ENCODE measurements at regions not wholly inside any gene's neighbourhood (a gene's known extent, or its start where the extent isn't known, plus 50 kb on each side); places are given as distances from the start of the nearest gene placed in this dataset.

- DNase-seq = no peak
Observed at GRCh38 chr4:167713756-167714155, 378.6 kb upstream of the ANXA10 start.

GRCh38 chr4:167715176-167715575, 377.2 kb upstream of the ANXA10 start:
- DNase-seq = no peak

DNA sequence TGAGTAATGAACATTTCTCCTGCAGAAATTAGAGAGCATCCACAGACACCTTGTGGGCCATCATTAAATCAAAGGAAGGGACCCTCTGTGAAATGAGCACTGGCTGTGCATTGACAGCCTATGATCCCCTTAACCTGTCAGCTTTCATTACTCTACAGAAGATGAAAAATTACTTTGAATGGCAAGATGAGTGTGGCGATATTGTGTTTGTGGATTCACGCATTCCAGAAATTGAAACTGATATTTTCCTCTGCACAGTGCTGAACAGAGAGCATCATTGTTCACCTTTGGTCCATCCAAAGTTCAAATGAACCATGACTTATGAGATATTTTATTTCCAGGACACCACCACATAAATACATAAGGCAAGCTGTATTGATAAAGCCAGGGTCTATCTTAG, 374.8 kb upstream of the ANXA10 start:
- no peak for DNase-seq

- no peak for DNase-seq
Observed at GRCh38 chr4:167721617-167722486, 370.5 kb upstream of the ANXA10 start.

DNA sequence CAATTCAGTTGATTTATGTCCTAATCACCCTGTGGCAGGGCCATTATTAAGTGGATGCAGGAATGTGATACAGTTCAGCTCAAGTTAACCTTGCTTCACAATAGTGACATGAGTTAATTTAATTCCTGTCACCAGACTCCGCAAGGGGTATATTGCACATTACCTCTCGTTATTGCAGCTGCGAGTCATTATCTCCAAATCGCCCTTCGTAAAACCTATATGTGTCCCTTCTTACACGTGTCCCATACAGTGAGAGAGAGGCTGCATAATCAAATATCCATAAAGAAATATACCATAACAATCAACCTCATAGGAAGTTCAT, 369.9 kb upstream of the ANXA10 start:
- DNase-seq = peak in 1 of 3 experiments; percentile 46

GRCh38 chr4:167724941-167725340, 367.4 kb upstream of the ANXA10 start:
- no peak for DNase-seq

GRCh38 chr4:167730769-167731168, 361.6 kb upstream of the ANXA10 start:
- DNase-seq = no peak

GRCh38 chr4:167745024-167745687, 347.2 kb upstream of the ANXA10 start:
- no peak for DNase-seq

GRCh38 chr4:167767281-167767680, 325.1 kb upstream of the ANXA10 start:
- DNase-seq = no peak

- DNase-seq = no peak
Observed at GRCh38 chr4:167774646-167775045, 317.7 kb upstream of the ANXA10 start.

GRCh38 chr4:167775375-167775774, 317.0 kb upstream of the ANXA10 start:
- DNase-seq = no peak

DNA sequence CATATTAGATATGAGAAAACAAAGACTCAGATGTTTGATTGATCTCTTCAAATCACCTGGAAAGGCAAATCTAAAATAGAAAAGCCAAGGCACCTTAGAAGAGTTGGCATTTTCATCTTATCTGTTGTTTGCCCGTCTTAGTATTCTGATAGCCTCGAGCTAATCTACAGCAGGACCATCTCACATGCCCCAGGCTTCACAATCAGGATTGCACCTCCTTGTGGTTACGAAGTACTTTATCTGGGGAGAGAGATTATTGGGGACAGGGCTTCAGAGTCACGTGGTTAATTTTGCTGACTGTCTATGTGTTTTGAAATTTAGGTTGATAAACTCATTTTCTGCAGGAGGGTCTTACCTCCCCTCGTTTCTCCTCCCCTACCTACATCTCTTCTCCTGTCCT, 313.1 kb upstream of the ANXA10 start:
- no peak for DNase-seq

GRCh38 chr4:167779864-167780263, 312.5 kb upstream of the ANXA10 start:
- DNase-seq = no peak

- peak in 2 of 3 experiments; percentile 31 to 80 for DNase-seq
Observed at GRCh38 chr4:167784826-167785225, 307.5 kb upstream of the ANXA10 start.

DNA sequence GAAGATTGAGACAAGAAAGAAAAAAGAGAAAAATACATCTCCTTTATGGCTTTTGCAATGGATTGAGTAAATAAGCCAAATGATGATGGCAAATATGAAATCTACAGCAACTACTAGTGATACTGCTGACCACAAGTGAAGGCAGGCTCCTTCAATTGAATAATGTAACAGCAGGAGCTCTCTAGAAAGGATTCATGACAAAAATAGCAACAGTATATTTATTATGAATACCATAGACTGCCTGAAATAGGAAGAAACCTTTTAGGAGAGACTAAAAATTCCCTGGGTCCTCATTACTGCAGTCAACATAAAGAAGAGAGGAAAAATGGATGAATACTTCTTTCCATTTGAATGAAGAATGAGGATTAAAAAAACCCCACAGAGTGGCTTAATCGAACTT, 306.8 kb upstream of the ANXA10 start:
- peak in 1 of 3 experiments; percentile 53 for DNase-seq

- no peak for DNase-seq
Observed at GRCh38 chr4:167786504-167786903, 305.8 kb upstream of the ANXA10 start.

GRCh38 chr4:167787231-167787630, 305.1 kb upstream of the ANXA10 start:
- DNase-seq = peak in 1 of 3 experiments; percentile 20

DNA sequence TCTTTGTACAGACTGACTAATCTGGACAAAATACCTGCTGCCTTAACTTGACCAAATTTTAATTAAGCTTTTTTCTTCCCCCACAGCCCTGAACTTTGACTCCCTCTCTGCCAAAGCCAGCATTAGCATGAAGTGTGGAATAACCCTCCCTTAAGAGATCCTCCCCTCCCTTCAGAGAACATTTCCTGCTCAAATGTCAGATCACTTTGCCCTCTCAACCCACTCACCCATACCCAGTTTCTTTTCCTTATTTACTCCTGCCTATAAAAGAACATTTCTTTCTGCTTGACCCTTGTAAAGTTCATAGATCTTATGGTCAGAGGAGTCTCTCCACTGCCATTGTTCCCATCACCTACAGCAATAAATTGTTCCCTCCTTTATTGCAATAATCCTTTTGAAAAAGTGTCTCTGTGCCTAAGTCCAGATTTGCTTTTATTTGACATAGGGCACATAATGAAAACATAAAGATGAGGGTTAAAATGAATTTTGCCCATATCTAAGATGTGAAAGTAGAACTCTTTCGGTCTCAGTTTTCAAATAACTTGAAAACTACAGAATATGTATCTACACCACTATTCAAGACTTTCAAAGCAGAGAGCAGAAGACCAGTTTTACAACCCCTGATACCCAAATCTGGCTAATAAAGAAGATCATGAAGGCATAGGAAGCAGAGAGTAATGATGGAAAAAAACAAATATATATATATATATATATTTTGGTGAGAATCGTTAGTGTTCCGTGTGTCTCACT, 289.7 kb upstream of the ANXA10 start:
- no peak for DNase-seq

DNA sequence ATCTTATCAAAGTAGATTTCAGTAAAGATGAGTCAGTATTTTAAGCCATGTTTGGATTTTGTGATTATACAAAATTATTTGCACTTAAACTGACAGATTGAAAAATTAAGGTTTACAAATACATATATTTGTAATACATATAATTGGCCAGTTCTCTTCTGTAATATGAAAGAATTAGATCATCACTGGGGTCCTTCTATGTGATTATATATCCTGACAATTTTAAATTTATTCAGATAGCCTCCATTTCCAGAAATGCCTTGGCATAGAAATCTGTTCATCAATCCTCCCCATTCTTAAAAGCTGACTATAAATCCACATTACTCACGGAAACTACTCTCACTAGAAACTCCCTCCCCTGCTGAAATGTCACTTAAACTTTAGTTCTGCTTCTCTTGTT, 280.4 kb upstream of the ANXA10 start:
- DNase-seq = no peak

DNA sequence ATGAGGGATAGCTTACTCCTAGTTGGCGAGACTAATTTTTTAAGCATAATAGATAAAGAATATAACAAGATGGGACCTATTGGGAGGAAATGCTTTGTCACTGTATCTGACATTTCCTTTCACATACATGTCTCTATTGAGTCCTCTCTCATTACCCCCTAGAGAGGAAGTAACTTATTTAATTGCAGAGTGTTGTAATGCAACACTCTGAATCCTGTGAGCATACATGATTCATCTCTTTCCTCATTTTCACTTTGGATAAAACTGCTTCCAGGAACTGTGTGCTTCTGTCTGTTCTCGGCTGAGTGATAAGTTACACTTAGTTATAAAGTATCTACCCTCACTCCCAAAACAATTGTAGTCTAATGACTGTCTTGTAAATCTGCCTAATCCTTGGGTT, 266.1 kb upstream of the ANXA10 start:
- DNase-seq = no peak

DNA sequence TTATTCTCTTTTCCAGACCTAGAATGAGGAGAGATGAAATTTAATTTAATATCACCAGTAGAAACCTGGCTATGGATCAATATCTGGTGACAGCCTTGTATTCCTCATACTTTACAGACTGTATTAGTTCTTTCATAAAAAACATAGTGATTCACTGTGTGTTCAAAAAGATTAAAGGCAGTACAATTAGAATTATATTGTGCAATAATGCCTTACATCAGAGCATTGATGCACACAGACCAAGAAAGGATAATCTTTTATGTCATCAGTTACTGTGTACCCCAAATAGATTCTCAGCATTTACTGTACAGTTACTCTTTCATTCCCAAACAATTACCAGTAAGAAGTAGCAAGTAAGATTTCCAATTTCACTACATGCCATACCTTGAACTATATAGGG, 260.5 kb upstream of the ANXA10 start:
- no peak for DNase-seq

DNA sequence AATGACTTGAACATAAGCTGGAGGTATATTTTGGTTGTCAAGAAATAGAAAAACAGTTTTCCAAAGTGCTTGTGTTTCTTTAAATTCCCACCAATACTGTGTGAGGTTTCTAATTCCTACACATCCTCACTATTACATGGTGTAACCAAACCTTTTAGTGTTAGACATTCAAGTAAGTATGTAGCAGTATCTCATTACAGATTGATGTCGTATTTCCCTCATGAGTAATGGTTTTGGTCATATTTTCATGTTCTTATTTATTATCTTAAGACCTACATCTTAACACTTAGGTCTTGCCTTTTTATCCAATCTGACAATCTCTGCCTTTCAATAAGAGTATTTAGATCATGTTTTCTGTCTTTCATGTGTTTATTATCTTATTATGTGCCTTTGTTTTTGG, 253.7 kb upstream of the ANXA10 start:
- no peak for DNase-seq

- no peak for DNase-seq
Observed at GRCh38 chr4:167842487-167842886, 249.8 kb upstream of the ANXA10 start.

- DNase-seq = no peak
Observed at GRCh38 chr4:167854881-167855280, 237.5 kb upstream of the ANXA10 start.
